ENCODE measurements at regions not wholly inside any gene's neighbourhood (a gene's known extent, or its start where the extent isn't known, plus 50 kb on each side); places are given as distances from the start of the nearest gene placed in this dataset.

DNA sequence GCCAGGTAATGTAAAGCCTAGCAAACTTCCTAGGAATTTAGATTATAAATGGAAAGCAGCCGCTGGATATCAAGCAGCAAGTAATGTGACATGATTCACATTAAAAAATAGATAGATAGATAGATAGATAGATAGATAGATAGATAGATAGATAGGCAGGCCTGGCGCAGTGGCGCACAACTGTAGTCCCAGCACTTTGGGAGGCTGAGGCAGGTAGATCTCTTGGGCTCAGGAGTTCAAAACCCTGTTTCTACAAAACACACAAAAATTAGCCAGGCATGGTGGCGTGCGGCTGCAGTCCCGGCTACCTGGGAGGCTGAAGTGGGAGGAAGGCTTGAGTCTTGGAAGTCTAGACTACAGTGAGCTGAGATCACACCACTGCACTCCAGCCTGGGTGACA is 236.9 kb downstream of the SLITRK6 start:
- TF ChIP-seq, protein P1, sequence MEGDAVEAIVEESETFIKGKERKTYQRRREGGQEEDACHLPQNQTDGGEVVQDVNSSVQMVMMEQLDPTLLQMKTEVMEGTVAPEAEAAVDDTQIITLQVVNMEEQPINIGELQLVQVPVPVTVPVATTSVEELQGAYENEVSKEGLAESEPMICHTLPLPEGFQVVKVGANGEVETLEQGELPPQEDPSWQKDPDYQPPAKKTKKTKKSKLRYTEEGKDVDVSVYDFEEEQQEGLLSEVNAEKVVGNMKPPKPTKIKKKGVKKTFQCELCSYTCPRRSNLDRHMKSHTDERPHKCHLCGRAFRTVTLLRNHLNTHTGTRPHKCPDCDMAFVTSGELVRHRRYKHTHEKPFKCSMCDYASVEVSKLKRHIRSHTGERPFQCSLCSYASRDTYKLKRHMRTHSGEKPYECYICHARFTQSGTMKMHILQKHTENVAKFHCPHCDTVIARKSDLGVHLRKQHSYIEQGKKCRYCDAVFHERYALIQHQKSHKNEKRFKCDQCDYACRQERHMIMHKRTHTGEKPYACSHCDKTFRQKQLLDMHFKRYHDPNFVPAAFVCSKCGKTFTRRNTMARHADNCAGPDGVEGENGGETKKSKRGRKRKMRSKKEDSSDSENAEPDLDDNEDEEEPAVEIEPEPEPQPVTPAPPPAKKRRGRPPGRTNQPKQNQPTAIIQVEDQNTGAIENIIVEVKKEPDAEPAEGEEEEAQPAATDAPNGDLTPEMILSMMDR (IDR thresholded peaks at IDR 0.05; ENCODE audit: borderline replicate concordance, extremely low read depth, low read length, poor library complexity, severe bottlenecking): no peak
- no peak for TF ChIP-seq EZH2 (IDR thresholded peaks at IDR 0.05; ENCODE audit: borderline replicate concordance, low read depth, low read length, severe bottlenecking)
